ENCODE measurements at regions not wholly inside any gene's neighbourhood (a gene's known extent, or its start where the extent isn't known, plus 50 kb on each side); places are given as distances from the start of the nearest gene placed in this dataset.

DNA sequence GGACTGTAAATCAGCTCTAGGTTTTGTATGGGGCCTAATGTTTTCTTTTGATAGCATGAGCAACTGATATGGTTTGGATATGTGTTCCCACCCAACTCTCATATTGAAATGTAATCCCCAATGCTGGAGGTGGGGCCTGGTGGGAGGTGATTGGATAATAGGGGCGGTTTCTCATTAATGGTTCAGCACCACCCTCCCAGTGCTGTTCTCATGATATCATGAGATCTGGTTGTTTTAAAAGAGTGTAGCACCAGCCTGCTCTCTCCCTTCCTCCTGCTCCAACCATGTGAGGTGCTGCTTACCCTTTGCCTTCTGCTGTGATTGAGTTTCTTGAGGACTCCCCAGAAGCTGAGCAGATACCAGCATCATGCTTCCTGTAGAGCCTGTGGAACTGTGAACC, 140.2 kb upstream of the SKOR2 start:
- TF ChIP-seq, protein P1, sequence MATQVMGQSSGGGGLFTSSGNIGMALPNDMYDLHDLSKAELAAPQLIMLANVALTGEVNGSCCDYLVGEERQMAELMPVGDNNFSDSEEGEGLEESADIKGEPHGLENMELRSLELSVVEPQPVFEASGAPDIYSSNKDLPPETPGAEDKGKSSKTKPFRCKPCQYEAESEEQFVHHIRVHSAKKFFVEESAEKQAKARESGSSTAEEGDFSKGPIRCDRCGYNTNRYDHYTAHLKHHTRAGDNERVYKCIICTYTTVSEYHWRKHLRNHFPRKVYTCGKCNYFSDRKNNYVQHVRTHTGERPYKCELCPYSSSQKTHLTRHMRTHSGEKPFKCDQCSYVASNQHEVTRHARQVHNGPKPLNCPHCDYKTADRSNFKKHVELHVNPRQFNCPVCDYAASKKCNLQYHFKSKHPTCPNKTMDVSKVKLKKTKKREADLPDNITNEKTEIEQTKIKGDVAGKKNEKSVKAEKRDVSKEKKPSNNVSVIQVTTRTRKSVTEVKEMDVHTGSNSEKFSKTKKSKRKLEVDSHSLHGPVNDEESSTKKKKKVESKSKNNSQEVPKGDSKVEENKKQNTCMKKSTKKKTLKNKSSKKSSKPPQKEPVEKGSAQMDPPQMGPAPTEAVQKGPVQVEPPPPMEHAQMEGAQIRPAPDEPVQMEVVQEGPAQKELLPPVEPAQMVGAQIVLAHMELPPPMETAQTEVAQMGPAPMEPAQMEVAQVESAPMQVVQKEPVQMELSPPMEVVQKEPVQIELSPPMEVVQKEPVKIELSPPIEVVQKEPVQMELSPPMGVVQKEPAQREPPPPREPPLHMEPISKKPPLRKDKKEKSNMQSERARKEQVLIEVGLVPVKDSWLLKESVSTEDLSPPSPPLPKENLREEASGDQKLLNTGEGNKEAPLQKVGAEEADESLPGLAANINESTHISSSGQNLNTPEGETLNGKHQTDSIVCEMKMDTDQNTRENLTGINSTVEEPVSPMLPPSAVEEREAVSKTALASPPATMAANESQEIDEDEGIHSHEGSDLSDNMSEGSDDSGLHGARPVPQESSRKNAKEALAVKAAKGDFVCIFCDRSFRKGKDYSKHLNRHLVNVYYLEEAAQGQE (IDR thresholded peaks at IDR 0.05; ENCODE audit: insufficient read depth in 1 of 2, low read depth in 2 of 2, low read length in 1 of 2) = no peak
- TF ChIP-seq, protein P2, sequence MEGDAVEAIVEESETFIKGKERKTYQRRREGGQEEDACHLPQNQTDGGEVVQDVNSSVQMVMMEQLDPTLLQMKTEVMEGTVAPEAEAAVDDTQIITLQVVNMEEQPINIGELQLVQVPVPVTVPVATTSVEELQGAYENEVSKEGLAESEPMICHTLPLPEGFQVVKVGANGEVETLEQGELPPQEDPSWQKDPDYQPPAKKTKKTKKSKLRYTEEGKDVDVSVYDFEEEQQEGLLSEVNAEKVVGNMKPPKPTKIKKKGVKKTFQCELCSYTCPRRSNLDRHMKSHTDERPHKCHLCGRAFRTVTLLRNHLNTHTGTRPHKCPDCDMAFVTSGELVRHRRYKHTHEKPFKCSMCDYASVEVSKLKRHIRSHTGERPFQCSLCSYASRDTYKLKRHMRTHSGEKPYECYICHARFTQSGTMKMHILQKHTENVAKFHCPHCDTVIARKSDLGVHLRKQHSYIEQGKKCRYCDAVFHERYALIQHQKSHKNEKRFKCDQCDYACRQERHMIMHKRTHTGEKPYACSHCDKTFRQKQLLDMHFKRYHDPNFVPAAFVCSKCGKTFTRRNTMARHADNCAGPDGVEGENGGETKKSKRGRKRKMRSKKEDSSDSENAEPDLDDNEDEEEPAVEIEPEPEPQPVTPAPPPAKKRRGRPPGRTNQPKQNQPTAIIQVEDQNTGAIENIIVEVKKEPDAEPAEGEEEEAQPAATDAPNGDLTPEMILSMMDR (IDR thresholded peaks at IDR 0.05) = no peak
- no peak for TF ChIP-seq POLR2AphosphoS5 (IDR thresholded peaks at IDR 0.05; ENCODE audit: low read depth, low read length)

Data from Panc1 (cell line).